BLaER1 treated with 17β-estradiol and CSF1 and Interleukin-3, amounts not matched to agents 10 nM and 100 nM (cell line): ENCODE measurements at regions not wholly inside any gene's neighbourhood (a gene's known extent, or its start where the extent isn't known, plus 50 kb on each side); places are given as distances from the start of the nearest gene placed in this dataset.
A peak's percentile ranks its signal among the peaks of the same experiment; 100 is the strongest.

Source experiments
- H3K27ac ChIP-seq, 11 experiments: shearing (Covaris generic); formaldehyde crosslinking; 2 replicates each; pipeline ENCODE4 v1.8.1; 2022
- H3K27me3 ChIP-seq, 11 experiments: shearing (Covaris generic); formaldehyde crosslinking; 2 replicates each; pipeline ENCODE4 v1.8.1; 2022
- H3K36me3 ChIP-seq, 11 experiments: shearing (Covaris generic); formaldehyde crosslinking; 2 replicates each; pipeline ENCODE4 v1.8.1; 2022
- H3K4me1 ChIP-seq, 10 experiments: shearing (Covaris generic); formaldehyde crosslinking; 2 replicates each; pipeline ENCODE4 v1.8.1; 2022
- H3K4me2 ChIP-seq, 11 experiments: shearing (Covaris generic); formaldehyde crosslinking; 2 replicates each; pipeline ENCODE4 v1.8.1; 2022
- H3K4me3 ChIP-seq, 10 experiments: shearing (Covaris generic); formaldehyde crosslinking; 2 replicates each; pipeline ENCODE4 v1.8.1; 2022
- H3K9ac ChIP-seq, 11 experiments: shearing (Covaris generic); formaldehyde crosslinking; 2 replicates each; pipeline ENCODE4 v1.8.1; 2022
- H3K9me3 ChIP-seq, 11 experiments: shearing (Covaris generic); formaldehyde crosslinking; replicated peaks in 1 of 11; 2 replicates each; pipeline ENCODE4 v1.8.1; 2022
- H4K20me1 ChIP-seq, 11 experiments: shearing (Covaris generic); formaldehyde crosslinking; 2 replicates each; pipeline ENCODE4 v1.8.1; 2022
- Cebpa-rat ChIP-seq, 11 experiments: shearing (Covaris generic); IDR thresholded peaks; 2 replicates each; pipeline ENCODE4 v1.8.1; 2022

DNA sequence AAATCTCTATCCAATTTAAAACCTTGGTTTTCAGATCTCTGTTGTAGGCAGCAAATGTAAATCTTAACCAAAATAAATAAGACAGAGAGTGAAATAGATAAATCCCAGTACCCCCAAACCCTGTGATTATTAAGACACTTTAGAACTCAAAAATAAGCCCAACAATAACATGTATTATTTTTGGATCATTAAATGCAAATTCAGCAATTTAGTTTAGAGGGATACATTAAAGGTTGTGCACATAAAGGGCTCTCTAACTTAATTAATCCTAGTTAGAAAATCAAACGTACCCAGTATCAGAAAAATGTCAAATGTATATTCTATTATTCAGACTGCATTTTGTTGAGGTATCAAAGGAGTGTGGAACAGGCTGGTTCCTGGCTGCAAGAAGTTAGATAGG is 416.8 kb downstream of the SLC16A7 start:
- no peaks in the 10 kb centered on the region for H3K9me3 ChIP-seq
- no peak overlapping the region for H3K4me3 ChIP-seq
- no peak overlapping the region for H3K27ac ChIP-seq
- H4K20me1 ChIP-seq: no peaks in the 10 kb centered on the region
- no peaks in the 10 kb centered on the region for H3K4me1 ChIP-seq
- no peak overlapping the region for H3K9ac ChIP-seq
- H3K27me3 ChIP-seq: no peaks in the 10 kb centered on the region
- no peak for TF ChIP-seq Cebpa-rat (IDR thresholded peaks at IDR 0.05)
- no peak overlapping the region for H3K4me2 ChIP-seq
- H3K36me3 ChIP-seq: no peaks in the 10 kb centered on the region

DNA sequence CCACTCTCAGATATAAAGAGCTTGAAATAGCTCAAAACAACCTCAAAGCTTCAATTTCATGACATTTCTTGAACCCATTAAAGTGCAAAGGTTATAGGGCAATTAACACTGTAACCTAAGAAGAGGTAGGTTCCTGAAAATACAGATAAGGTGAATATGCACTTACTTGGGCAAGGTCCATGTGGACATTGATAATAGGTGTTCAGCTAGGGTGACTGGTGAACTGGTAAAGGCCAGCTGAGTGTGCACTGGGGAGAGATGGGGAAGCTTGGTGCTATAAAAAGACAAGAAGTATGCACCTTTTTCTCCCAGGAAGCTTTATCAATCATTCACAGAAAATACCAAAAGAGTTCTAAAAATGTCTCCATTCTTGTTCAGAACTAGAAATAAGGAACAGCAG is 418.6 kb downstream of the SLC16A7 start:
- no peaks in the 10 kb centered on the region for H3K9me3 ChIP-seq
- no peak for TF ChIP-seq Cebpa-rat (IDR thresholded peaks at IDR 0.05)
- no peak overlapping the region for H3K4me2 ChIP-seq
- H3K36me3 ChIP-seq: no peaks in the 10 kb centered on the region
- no peaks in the 10 kb centered on the region for H3K27me3 ChIP-seq
- no peaks in the 10 kb centered on the region for H4K20me1 ChIP-seq
- no peak overlapping the region for H3K4me3 ChIP-seq
- H3K27ac ChIP-seq: no peak overlapping the region
- H3K4me1 ChIP-seq: peaks cover 0 to 3% (median 0%) of the 10 kb centered on the region in 10 experiments; a peak in 1 of 20 replicates
- H3K9ac ChIP-seq: no peak overlapping the region

DNA sequence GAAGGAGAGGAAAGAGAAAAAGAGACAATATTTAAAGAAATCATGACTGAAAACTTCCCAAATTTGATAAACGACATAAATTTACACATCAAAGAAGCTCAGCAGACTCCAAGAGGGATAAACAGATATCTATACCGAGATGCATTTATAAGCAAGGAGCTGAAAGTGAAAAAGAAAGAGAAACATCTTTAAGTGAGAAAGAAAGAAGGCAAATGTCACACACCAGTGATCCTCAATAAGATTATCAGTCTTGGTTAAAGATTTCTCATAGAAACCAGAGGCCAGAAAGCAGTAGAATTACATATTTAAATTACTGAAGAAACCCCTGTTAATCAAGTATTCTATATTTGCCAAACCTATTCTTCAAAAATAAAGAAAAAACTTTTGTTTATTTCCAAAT is 424.2 kb downstream of the SLC16A7 start:
- no peak for TF ChIP-seq Cebpa-rat (IDR thresholded peaks at IDR 0.05)
- Histone ChIP-seq H3K27ac (no peak overlapping the region), H3K27me3 (no peaks in the 10 kb centered on the region), H3K4me3 (no peak overlapping the region), H3K9ac (no peak overlapping the region), H3K4me2 (no peak overlapping the region), H4K20me1 (no peaks in the 10 kb centered on the region), H3K36me3 (no peaks in the 10 kb centered on the region), H3K9me3 (no peaks in the 10 kb centered on the region), H3K4me1 (peaks cover 0 to 3% (median 0%) of the 10 kb centered on the region in 10 experiments; a peak in 1 of 20 replicates)

DNA sequence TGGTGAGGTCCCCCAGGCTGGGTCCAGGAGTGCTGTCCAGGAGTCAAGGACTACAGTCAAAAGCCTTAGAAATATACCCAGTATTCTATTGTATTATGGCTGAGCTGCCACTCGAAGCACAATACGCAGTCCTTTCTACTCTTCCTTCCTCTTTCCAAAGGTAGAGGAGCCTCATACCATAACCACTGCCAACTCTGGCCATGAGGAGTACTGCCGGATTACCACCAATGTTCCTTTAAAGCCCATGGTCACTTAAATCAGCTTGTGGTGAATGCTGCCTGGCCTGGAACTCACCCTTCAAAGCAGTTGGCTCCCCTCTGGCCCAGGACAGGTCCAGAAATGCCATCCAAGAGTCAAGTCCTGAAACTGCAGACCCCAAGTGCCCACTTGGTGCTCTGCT is 425.4 kb downstream of the SLC16A7 start:
- H3K9me3 ChIP-seq: no peaks in the 10 kb centered on the region
- no peak overlapping the region for H3K9ac ChIP-seq
- H3K4me2 ChIP-seq: no peak overlapping the region
- peaks cover 0 to 3% (median 0%) of the 10 kb centered on the region in 10 experiments; a peak in 1 of 20 replicates for H3K4me1 ChIP-seq
- H4K20me1 ChIP-seq: no peaks in the 10 kb centered on the region
- H3K27me3 ChIP-seq: no peaks in the 10 kb centered on the region
- no peaks in the 10 kb centered on the region for H3K36me3 ChIP-seq
- H3K27ac ChIP-seq: no peak overlapping the region
- no peak overlapping the region for H3K4me3 ChIP-seq
- TF ChIP-seq Cebpa-rat (IDR thresholded peaks at IDR 0.05): no peak

DNA sequence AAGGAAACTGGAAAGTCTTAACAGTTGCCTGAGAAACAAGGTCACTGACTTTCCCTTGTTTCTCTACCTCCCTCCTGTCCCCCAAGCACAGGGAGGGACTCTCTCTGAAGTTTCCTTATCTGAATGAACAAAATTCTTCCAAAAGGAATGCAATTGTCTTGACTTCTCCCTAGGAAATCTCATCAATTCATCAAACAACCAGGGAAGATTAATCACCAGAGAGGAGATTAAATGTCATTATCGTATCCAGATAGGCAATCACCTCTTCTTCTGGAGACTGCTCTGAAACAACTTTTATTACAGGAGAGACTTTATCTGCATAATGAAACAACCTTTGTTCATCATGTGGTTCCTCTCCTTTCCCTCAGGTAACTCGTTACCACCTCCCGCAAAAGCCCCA is 431.4 kb downstream of the SLC16A7 start:
- Histone ChIP-seq H3K4me3 (no peak overlapping the region), H3K9ac (no peak overlapping the region), H3K4me1 (no peaks in the 10 kb centered on the region), H3K36me3 (no peaks in the 10 kb centered on the region), H3K27me3 (no peaks in the 10 kb centered on the region), H3K27ac (no peak overlapping the region), H3K9me3 (no peaks in the 10 kb centered on the region; a peak in 1 of 22 replicates), H3K4me2 (no peak overlapping the region), H4K20me1 (no peaks in the 10 kb centered on the region)
- TF ChIP-seq Cebpa-rat (IDR thresholded peaks at IDR 0.05): no peak

DNA sequence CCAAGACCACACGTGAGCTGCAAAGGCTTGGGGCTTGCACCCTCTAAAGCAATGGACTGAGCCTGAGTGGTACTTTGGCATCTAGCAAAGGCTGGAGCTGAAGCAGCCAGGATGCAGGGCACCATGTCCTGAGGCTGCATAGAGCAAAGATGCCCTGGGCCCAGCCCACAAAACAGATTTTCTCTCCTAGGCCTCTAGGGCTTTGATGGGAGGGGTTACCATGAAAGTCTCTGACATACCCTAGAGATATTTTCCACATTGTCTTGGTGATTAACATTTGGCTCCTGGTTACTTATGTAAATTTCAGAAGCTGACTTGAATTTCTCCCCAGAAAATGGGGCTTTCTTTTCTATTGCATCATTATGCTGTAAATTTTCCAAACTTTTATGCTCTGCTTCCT is 438.3 kb downstream of the SLC16A7 start:
- Histone ChIP-seq H3K27me3 (no peaks in the 10 kb centered on the region), H3K9me3 (peaks cover 19 to 23% (median 21%) of the 10 kb centered on the region in 11 experiments), H3K36me3 (peaks cover 0 to 6% (median 0%) of the 10 kb centered on the region in 11 experiments; a peak in 1 of 22 replicates), H3K9ac (no peak overlapping the region), H3K4me3 (no peak overlapping the region), H3K4me1 (no peaks in the 10 kb centered on the region), H3K27ac (no peak overlapping the region), H3K4me2 (no peak overlapping the region), H4K20me1 (no peaks in the 10 kb centered on the region)
- no peak for TF ChIP-seq Cebpa-rat (IDR thresholded peaks at IDR 0.05)

DNA sequence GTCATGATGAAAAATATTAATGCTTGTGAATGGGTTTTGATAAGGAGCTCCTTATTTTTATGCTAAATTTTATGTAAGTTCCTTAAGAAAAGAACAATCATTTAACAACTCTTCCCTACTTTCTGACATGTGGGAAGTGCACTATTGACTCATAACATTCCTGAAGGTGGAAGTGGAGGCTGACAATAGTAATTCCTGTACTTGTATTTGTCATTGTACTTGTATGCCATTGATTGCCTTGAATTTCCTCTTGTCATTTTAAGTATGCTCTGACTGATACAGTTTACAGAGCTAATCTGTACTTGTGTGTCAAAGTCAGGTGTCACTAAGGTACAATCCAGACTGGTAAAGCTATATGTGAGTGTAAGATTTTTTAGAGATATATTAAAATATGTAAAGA is 440.0 kb downstream of the SLC16A7 start:
- no peak for TF ChIP-seq Cebpa-rat (IDR thresholded peaks at IDR 0.05)
- H3K9me3 ChIP-seq: peaks cover 19 to 23% (median 21%) of the 10 kb centered on the region in 11 experiments
- no peak overlapping the region for H3K27ac ChIP-seq
- no peak overlapping the region for H3K4me3 ChIP-seq
- no peaks in the 10 kb centered on the region for H3K27me3 ChIP-seq
- H3K9ac ChIP-seq: no peak overlapping the region
- H3K36me3 ChIP-seq: peaks cover 0 to 6% (median 0%) of the 10 kb centered on the region in 11 experiments; a peak in 1 of 22 replicates
- no peak overlapping the region for H3K4me2 ChIP-seq
- H3K4me1 ChIP-seq: no peaks in the 10 kb centered on the region
- no peaks in the 10 kb centered on the region for H4K20me1 ChIP-seq

DNA sequence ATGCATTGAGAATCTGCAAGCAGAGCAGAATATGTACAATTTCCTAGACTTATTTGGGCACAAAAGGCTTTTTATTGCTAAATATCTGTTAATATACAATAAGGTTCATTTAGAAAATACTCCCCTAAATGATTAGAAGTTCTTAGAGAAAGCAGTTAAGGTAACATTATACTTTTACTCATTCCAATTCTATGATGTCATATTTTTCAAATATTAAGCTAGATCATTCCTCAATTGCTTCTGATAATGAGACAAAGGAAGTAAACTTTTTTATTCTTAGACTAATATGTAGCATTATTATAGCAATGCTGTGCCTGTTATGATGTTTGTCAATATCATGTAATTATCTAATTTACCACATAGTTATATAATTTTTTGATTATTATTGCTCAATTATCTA is 447.0 kb downstream of the SLC16A7 start:
- Histone ChIP-seq H3K27ac (no peak overlapping the region), H4K20me1 (no peaks in the 10 kb centered on the region), H3K9ac (no peak overlapping the region), H3K9me3 (peaks cover 0 to 5% (median 0%) of the 10 kb centered on the region in 11 experiments; a peak in 3 of 22 replicates), H3K36me3 (no peaks in the 10 kb centered on the region), H3K4me1 (peaks cover 0 to 14% (median 2%) of the 10 kb centered on the region in 10 experiments; a peak in 7 of 20 replicates), H3K4me3 (no peak overlapping the region), H3K4me2 (peak overlapping the region in 2 of 11 experiments; percentile 15 to 49; a peak in 5 of 22 replicates), H3K27me3 (no peaks in the 10 kb centered on the region)
- TF ChIP-seq Cebpa-rat (IDR thresholded peaks at IDR 0.05): no peak

DNA sequence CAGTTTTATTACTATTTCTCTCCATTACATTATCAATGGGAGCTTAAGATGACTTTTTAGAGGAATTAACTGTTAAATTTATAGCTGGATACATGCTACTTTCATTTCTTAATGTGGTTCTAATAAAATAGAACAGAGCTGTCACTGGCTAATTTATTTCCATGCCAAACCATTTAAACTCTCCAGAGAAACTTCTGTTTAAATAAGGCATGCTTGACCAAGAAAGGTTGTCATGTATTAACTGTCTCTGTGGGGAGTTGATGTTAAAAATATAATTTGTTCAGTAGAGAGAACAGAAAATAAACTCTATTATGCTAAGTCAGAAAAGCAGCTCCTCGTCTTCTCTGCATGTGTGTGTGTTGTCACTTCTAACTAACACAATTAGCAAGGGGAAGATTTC is 447.4 kb downstream of the SLC16A7 start:
- Histone ChIP-seq H3K27ac (no peak overlapping the region), H3K4me3 (no peak overlapping the region), H3K4me1 (peaks cover 0 to 15% (median 2%) of the 10 kb centered on the region in 10 experiments; a peak in 7 of 20 replicates), H3K4me2 (peak overlapping the region in 5 of 11 experiments; percentile 8 to 49 (median 17); a peak in 7 of 22 replicates), H4K20me1 (no peaks in the 10 kb centered on the region), H3K36me3 (no peaks in the 10 kb centered on the region), H3K27me3 (no peaks in the 10 kb centered on the region), H3K9me3 (peaks cover 0 to 6% (median 0%) of the 10 kb centered on the region in 11 experiments; a peak in 3 of 22 replicates), H3K9ac (no peak overlapping the region)
- TF ChIP-seq Cebpa-rat (IDR thresholded peaks at IDR 0.05): no peak

DNA sequence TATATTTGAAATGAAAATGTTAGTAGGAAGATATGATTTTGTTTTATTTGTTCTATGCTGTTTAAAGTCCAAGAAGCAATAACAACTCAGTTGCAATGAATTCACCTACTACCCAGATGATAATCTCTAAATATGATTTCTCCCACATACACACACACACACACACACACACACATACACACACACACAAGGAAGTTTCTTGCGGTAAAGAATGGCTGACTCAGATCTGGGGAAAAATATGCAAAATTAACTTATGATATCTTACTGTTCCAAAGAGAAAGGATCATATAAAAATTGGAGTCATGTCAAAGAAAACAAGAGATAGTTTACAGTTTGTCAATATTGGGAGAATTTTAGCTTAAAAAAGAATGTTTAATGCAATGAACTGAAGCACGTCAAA is 456.7 kb downstream of the SLC16A7 start:
- no peaks in the 10 kb centered on the region for H3K36me3 ChIP-seq
- H3K27me3 ChIP-seq: no peaks in the 10 kb centered on the region
- no peak for TF ChIP-seq Cebpa-rat (IDR thresholded peaks at IDR 0.05)
- H3K4me1 ChIP-seq: peaks cover 0 to 5% (median 0%) of the 10 kb centered on the region in 10 experiments; a peak in 5 of 20 replicates
- no peaks in the 10 kb centered on the region for H4K20me1 ChIP-seq
- no peak overlapping the region for H3K4me2 ChIP-seq
- H3K9ac ChIP-seq: no peak overlapping the region
- H3K9me3 ChIP-seq: peaks cover 0 to 6% (median 0%) of the 10 kb centered on the region in 11 experiments; a peak in 3 of 22 replicates
- no peak overlapping the region for H3K4me3 ChIP-seq
- no peak overlapping the region for H3K27ac ChIP-seq
